H1 (cell line): ENCODE measurements at regions not wholly inside any gene's neighbourhood (a gene's known extent, or its start where the extent isn't known, plus 50 kb on each side); places are given as distances from the start of the nearest gene placed in this dataset.
A peak's percentile ranks its signal among the peaks of the same experiment; 100 is the strongest.

Experiments used
- CTCF ChIA-PET: fragments of 300-600 bp; sonication (Branson Sonifier 250); formaldehyde crosslinking; loops from one replicate; lab custom pipeline; 2021; ENCODE audit not compliant: partially characterized antibody; lab: Charles Lee
- POLR2A ChIA-PET: fragments of 300-600 bp; sonication (Branson Sonifier 250); formaldehyde crosslinking; loops from one replicate; lab custom pipeline; 2021; ENCODE audit warnings: inconsistent platforms; ENCODE audit not compliant: partially characterized antibody; lab: Charles Lee
- DNase-seq, 2 experiments: peaks; one replicate each; pipeline versions ENCODE4 v3.0.0 to v3.0.0-alpha.2; 2010 to 2022; ENCODE audit warnings: low spot score in 2 of 2, low read depth in 1 of 2, mixed read lengths in 1 of 2
- FAIRE-seq: peaks from 2 replicates; lab custom pipeline; 2011; peaks lifted over from hg19 to GRCh38; lab: Jason Lieb, UNC
- H2AFZ ChIP-seq: 2 replicates; pipeline ENCODE4 v1.8.1; 2012; ENCODE audit warnings: low read length, inconsistent platforms
- H2AK5ac ChIP-seq: 2 replicates; pipeline ENCODE4 v1.6.1; 2013; ENCODE audit warnings: low read depth, low read length
- H2BK120ac ChIP-seq: replicated peaks from 2 replicates; pipeline ENCODE3; 2013; ENCODE audit warnings: low read depth, low read length, inconsistent platforms
- H2BK12ac ChIP-seq: 2 replicates; pipeline ENCODE4 v1.6.1; 2013; ENCODE audit warnings: low read depth, low read length
- H2BK15ac ChIP-seq: 2 replicates; pipeline ENCODE4 v1.6.1; 2013; ENCODE audit warnings: low read length
- H2BK20ac ChIP-seq: 2 replicates; pipeline ENCODE4 v1.6.1; 2013; ENCODE audit warnings: low read length
- H2BK5ac ChIP-seq: 2 replicates; pipeline ENCODE4 v1.6.1; 2013; ENCODE audit warnings: low read depth, low read length
- H3K14ac ChIP-seq: 2 replicates; pipeline ENCODE4 v1.6.1; 2013; ENCODE audit warnings: inconsistent platforms; ENCODE audit not compliant: insufficient read length
- H3K18ac ChIP-seq: 2 replicates; pipeline ENCODE4 v1.6.1; 2013; ENCODE audit warnings: low read length; ENCODE audit errors: extremely low read depth
- H3K23ac ChIP-seq: 2 replicates; pipeline ENCODE4 v1.6.1; 2013; ENCODE audit warnings: inconsistent platforms; ENCODE audit not compliant: insufficient read length
- H3K23me2 ChIP-seq: 2 replicates; pipeline ENCODE4 v1.6.1; 2013; ENCODE audit warnings: low read depth, low read length
- H3K27ac ChIP-seq: 2 replicates; pipeline ENCODE4 v1.6.1; 2011; ENCODE audit warnings: low read depth, low read length, inconsistent platforms
- H3K27me3 ChIP-seq, 4 experiments: replicated peaks in 1 of 4; 1 replicate in 1 of 4; 2 replicates in 3 of 4; pipeline versions ENCODE4 v1.6.1 to v1.8.1; 2011 to 2013; ENCODE audit warnings: low read length in 3 of 4, mild to moderate bottlenecking in 3 of 4, inconsistent platforms in 2 of 4, mixed read lengths in 2 of 4, moderate library complexity in 1 of 4; ENCODE audit not compliant: control insufficient read depth in 3 of 4, insufficient read depth in 3 of 4; ENCODE audit errors: extremely low read depth in 1 of 4
- H3K36me3 ChIP-seq, 4 experiments: 2 replicates each; pipeline versions ENCODE4 v1.6.1 to v1.8.1; 2011 to 2013; ENCODE audit warnings: mild to moderate bottlenecking in 4 of 4, low read length in 3 of 4, moderate library complexity in 2 of 4, control low read depth in 1 of 4, inconsistent platforms in 1 of 4; ENCODE audit not compliant: insufficient read depth in 4 of 4, control insufficient read depth in 2 of 4
- H3K4ac ChIP-seq: replicated peaks from 2 replicates; pipeline ENCODE3; 2013; ENCODE audit warnings: low read length, low read depth, mixed read lengths, inconsistent platforms; ENCODE audit not compliant: insufficient read length
- H3K4me1 ChIP-seq, 4 experiments: replicated peaks in 1 of 4; 1 replicate in 1 of 4; 2 replicates in 3 of 4; pipeline versions ENCODE4 v1.6.1 to v1.8.1; 2011 to 2013; ENCODE audit warnings: low read length in 3 of 4, inconsistent platforms in 2 of 4, mixed read lengths in 1 of 4; ENCODE audit not compliant: insufficient read depth in 4 of 4, control insufficient read depth in 3 of 4
- H3K4me2 ChIP-seq, 2 experiments: 2 replicates each; pipeline versions ENCODE4 v1.6.1 to v1.8.1; 2011 to 2013; ENCODE audit warnings: low read depth in 2 of 2, low read length in 2 of 2, control low read depth in 1 of 2, inconsistent platforms in 1 of 2, mild to moderate bottlenecking in 1 of 2; ENCODE audit not compliant: insufficient read depth in 1 of 2
- H3K4me3 ChIP-seq, 4 experiments: fragments of 200-600, 300-600 bp in 1 of 4; sonication (generic), shearing (Covaris generic), sonication (Bioruptor Twin) in 1 of 4; 2 replicates each; pipeline versions ENCODE4 v1.5.1 to v1.8.1; 2011 to 2016; ENCODE audit warnings: low read length in 4 of 4, low read depth in 3 of 4, control low read depth in 2 of 4, inconsistent platforms in 2 of 4, mild to moderate bottlenecking in 2 of 4, mixed read lengths in 1 of 4, moderate library complexity in 1 of 4; ENCODE audit not compliant: insufficient read depth in 2 of 4; ENCODE audit errors: extremely low read depth in 1 of 4
- H3K56ac ChIP-seq: replicated peaks from 2 replicates; pipeline ENCODE3; 2013; ENCODE audit warnings: low read depth, mild to moderate bottlenecking, mixed read lengths, low read length, inconsistent platforms; ENCODE audit not compliant: insufficient read length
- H3K79me1 ChIP-seq: 2 replicates; pipeline ENCODE4 v1.6.1; 2013; ENCODE audit warnings: low read depth, low read length, control low read depth
- H3K79me2 ChIP-seq, 2 experiments: 2 replicates each; pipeline versions ENCODE4 v1.6.1 to v1.8.1; 2012 to 2013; ENCODE audit warnings: low read length in 2 of 2, mild to moderate bottlenecking in 2 of 2, inconsistent platforms in 1 of 2; ENCODE audit not compliant: insufficient read depth in 2 of 2, control insufficient read depth in 1 of 2
- H3K9ac ChIP-seq, 4 experiments: replicated peaks in 1 of 4; 1 replicate in 1 of 4; 2 replicates in 3 of 4; pipeline versions ENCODE4 v1.6.1 to v1.8.1; 2011 to 2013; ENCODE audit warnings: low read depth in 3 of 4, low read length in 3 of 4, control low read depth in 2 of 4, mild to moderate bottlenecking in 2 of 4, moderate library complexity in 2 of 4, inconsistent platforms in 1 of 4; ENCODE audit errors: extremely low read depth in 1 of 4
- H3K9me3 ChIP-seq, 2 experiments: 2 replicates each; pipeline versions ENCODE4 v1.6.1 to v1.8.1; 2012 to 2013; ENCODE audit warnings: mild to moderate bottlenecking in 2 of 2, moderate library complexity in 2 of 2, control low read depth in 1 of 2, inconsistent platforms in 1 of 2, low read depth in 1 of 2, low read length in 1 of 2, mixed read lengths in 1 of 2; ENCODE audit not compliant: insufficient read depth in 2 of 2
- H4K20me1 ChIP-seq, 2 experiments: replicated peaks in 1 of 2; 2 replicates each; pipeline versions ENCODE3 to v1.8.1; 2011 to 2013; ENCODE audit warnings: inconsistent platforms in 2 of 2, low read length in 2 of 2, mild to moderate bottlenecking in 1 of 2; ENCODE audit not compliant: insufficient read depth in 2 of 2, control insufficient read depth in 1 of 2
- H4K5ac ChIP-seq: 2 replicates; pipeline ENCODE4 v1.6.1; 2013; ENCODE audit warnings: low read length, low read depth, mixed read lengths, inconsistent platforms; ENCODE audit not compliant: insufficient read length
- H4K8ac ChIP-seq: 2 replicates; pipeline ENCODE4 v1.8.0; 2013; ENCODE audit warnings: mild to moderate bottlenecking, moderate library complexity, low read length, inconsistent platforms; ENCODE audit not compliant: insufficient read depth; ENCODE audit errors: extremely low read depth
- H4K91ac ChIP-seq: replicated peaks from 2 replicates; pipeline ENCODE3; 2013; ENCODE audit warnings: low read length, mixed read lengths, inconsistent platforms; ENCODE audit not compliant: insufficient read length
- CEBPB ChIP-seq: IDR thresholded peaks from 2 replicates; pipeline ENCODE4 v1.6.1; 2012; ENCODE audit warnings: low read depth, low read length
- GABPA ChIP-seq: IDR thresholded peaks from 2 replicates; pipeline ENCODE4 v1.6.1; 2011; ENCODE audit warnings: mild to moderate bottlenecking, low read length, moderate library complexity, borderline replicate concordance; ENCODE audit not compliant: insufficient read depth
- HDAC6 ChIP-seq: IDR thresholded peaks from one replicate; pipeline ENCODE4 v1.7.1; 2012; ENCODE audit warnings: low read depth, mild to moderate bottlenecking, inconsistent platforms, low read length, moderate library complexity
- POLR2A ChIP-seq, 2 experiments: IDR thresholded peaks; 1 replicate in 1 of 2; 2 replicates in 1 of 2; pipeline ENCODE4 v1.6.1; 2011; ENCODE audit warnings: low read depth in 2 of 2, low read length in 2 of 2, mild to moderate bottlenecking in 2 of 2; ENCODE audit errors: control extremely low read depth in 1 of 2
- RFX5 ChIP-seq: IDR thresholded peaks from 2 replicates; pipeline ENCODE4 v1.6.1; 2011; ENCODE audit warnings: low read depth, low read length, improper control_type of control experiment, borderline replicate concordance
- SAP30 ChIP-seq: fragments of 300-600 bp; sonication (generic); IDR thresholded peaks from 2 replicates; pipeline ENCODE4 v1.7.1; 2012; ENCODE audit warnings: low read length, moderate library complexity, mild to moderate bottlenecking, inconsistent platforms; ENCODE audit not compliant: insufficient read depth, insufficient replicate concordance
- SP4 ChIP-seq: IDR thresholded peaks from 2 replicates; pipeline ENCODE4 v1.6.1; 2012; ENCODE audit warnings: low read length, inconsistent platforms
- TAF1 ChIP-seq: IDR thresholded peaks from 2 replicates; pipeline ENCODE4 v1.6.1; 2011; ENCODE audit warnings: mild to moderate bottlenecking, low read depth, low read length
- TCF12 ChIP-seq: IDR thresholded peaks from 2 replicates; pipeline ENCODE4 v1.6.1; 2011; ENCODE audit warnings: low read depth, mild to moderate bottlenecking, low read length
- TEAD4 ChIP-seq: IDR thresholded peaks from 2 replicates; pipeline ENCODE4 v1.6.1; 2012; ENCODE audit warnings: low read depth, low read length, inconsistent platforms, mixed read lengths
- ZNF274 ChIP-seq: IDR thresholded peaks from 2 replicates; pipeline ENCODE4 v1.7.0; 2012; ENCODE audit warnings: low read length, borderline replicate concordance; ENCODE audit errors: extremely low read depth
- WGBS, 2 experiments: shearing (Covaris generic) in 1 of 2; methylation state at CpG; one replicate each; pipeline versions ENCODE4 v1.1.6 to v1.1.7; 2013 to 2015; ENCODE audit warnings: low lambda C conversion rate in 2 of 2, mixed read lengths in 2 of 2, inconsistent platforms in 1 of 2, low coverage in 1 of 2, missing lambda C conversion rate in 1 of 2; ENCODE audit not compliant: insufficient replicate concordance in 2 of 2, insufficient coverage in 1 of 2, insufficient read length in 1 of 2; ENCODE audit errors: extremely low coverage in 1 of 2, missing lambda C conversion rate in 1 of 2; 5-methylcytosine and 5-hydroxymethylcytosine counted together

DNA sequence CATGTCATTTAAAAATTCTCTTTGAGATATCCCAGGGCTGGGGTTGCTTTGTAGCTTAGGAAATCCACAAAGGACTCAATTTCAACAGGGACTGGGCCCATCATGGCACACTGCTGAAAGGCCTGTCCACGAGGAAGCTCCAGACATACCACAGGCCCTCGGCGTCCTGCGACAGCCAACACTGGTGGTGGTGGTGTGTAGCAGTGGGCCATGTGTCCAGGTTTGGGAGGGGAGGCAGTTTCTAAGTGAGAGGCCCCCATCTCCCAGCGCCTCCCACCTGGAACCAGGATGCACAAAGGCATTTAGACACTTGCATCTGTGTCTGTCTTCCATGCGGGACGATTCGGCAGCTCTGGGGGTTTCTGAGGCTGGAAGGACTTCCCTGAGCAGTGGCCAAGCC, 65.2 kb upstream of the ZNF423 start:
- peak overlapping the region; percentile 93; the same call in 1 of the 2 replicates for H2AFZ ChIP-seq
- WGBS, 2 experiments, result 96% methylated on average over 8 of the region's 8 CpGs; no CpG with 5 or more reads in 1 of the 2 experiments
- DNase-seq (no peak), FAIRE-seq (no peak)
- peak overlapping the region; percentile 55 for H4K91ac ChIP-seq
- 0 out of 2 replicates have a peak overlapping the region, but pooled peaks have one; percentile 72 for H2BK20ac ChIP-seq
- no peak overlapping the region for H3K23ac ChIP-seq
- no peak overlapping the region for H2BK5ac ChIP-seq
- H3K4me1 ChIP-seq, result peaks cover 0 to 4% (median 1%) of the 10 kb centered on the region in 4 experiments; a peak in 5 of 7 replicates
- no peaks in the 10 kb centered on the region for H3K79me2 ChIP-seq
- H3K9ac ChIP-seq, result no peak overlapping the region
- no peak overlapping the region for H3K4ac ChIP-seq
- H3K36me3 ChIP-seq, result no peaks in the 10 kb centered on the region
- H4K20me1 ChIP-seq, result no peaks in the 10 kb centered on the region
- H3K9me3 ChIP-seq, result no peaks in the 10 kb centered on the region
- H3K27me3 ChIP-seq, result no peaks in the 10 kb centered on the region; a peak in 1 of 7 replicates
- CTCF ChIA-PET, result interaction anchor here (0.6 to 5.8 kb wide), 43 partner anchors 8 to 513 kb away, joined by 3 to 76 read pairs (median 5); no protein-coding TSS in a partner anchor
- H2BK15ac ChIP-seq, result peak overlapping the region; percentile 98; the same call in 1 of the 2 replicates
- H3K23me2 ChIP-seq, result no peaks in the 10 kb centered on the region
- H3K79me1 ChIP-seq, result no peaks in the 10 kb centered on the region
- H2BK120ac ChIP-seq, result no peak overlapping the region
- 0 out of 2 replicates have a peak overlapping the region, but pooled peaks have one; percentile 27 for H2BK12ac ChIP-seq
- no peak overlapping the region for H3K14ac ChIP-seq
- H3K4me3 ChIP-seq, result no peak overlapping the region
- H3K56ac ChIP-seq, result no peak overlapping the region
- TF ChIP-seq TAF1 (no peak), TCF12 (no peak), HDAC6 (no peak), RFX5 (no peak), ZNF274 (no peak), CEBPB (no peak), POLR2A (IDR thresholded peaks at IDR 0.05; ENCODE audit: control extremely low read depth in 1 of 2, low read depth in 2 of 2, low read length in 2 of 2) (no peak), SP4 (no peak), TEAD4 (no peak), GABPA (no peak), SAP30 (no peak)
- no peak overlapping the region for H3K4me2 ChIP-seq
- H2AK5ac ChIP-seq, result no peak overlapping the region
- H3K18ac ChIP-seq, result no peak overlapping the region
- POLR2A ChIA-PET, result interaction anchor here (1.4 kb wide), 1 partner anchor 64 kb away, joined by 5 read pairs; no protein-coding TSS in a partner anchor
- no peak overlapping the region for H3K27ac ChIP-seq
- no peak overlapping the region for H4K8ac ChIP-seq
- no peak overlapping the region for H4K5ac ChIP-seq
